NT2/D1 (cell line): ENCODE measurements at regions not wholly inside any gene's neighbourhood (a gene's known extent, or its start where the extent isn't known, plus 50 kb on each side); places are given as distances from the start of the nearest gene placed in this dataset.

Experiments
- DNase-seq: peaks from one replicate; pipeline ENCODE4 v3.0.0-alpha.2; 2011; ENCODE audit warnings: low read depth, low spot score
- H3K27me3 ChIP-seq: 2 replicates; pipeline ENCODE4 v1.6.0; 2011; ENCODE audit warnings: mild to moderate bottlenecking; ENCODE audit not compliant: insufficient read length, insufficient read depth
- H3K36me3 ChIP-seq: 2 replicates; pipeline ENCODE4 v1.6.1; 2011; ENCODE audit warnings: mild to moderate bottlenecking, low read length, mixed read lengths; ENCODE audit not compliant: insufficient read depth, insufficient read length
- H3K4me1 ChIP-seq: 2 replicates; pipeline ENCODE4 v1.5.1; 2011; ENCODE audit not compliant: insufficient read depth, insufficient read length
- H3K4me3 ChIP-seq: 2 replicates; pipeline ENCODE4 v1.5.1; 2011; ENCODE audit warnings: low read depth; ENCODE audit not compliant: insufficient read length
- H3K9ac ChIP-seq: 2 replicates; pipeline ENCODE4 v1.6.0; 2011; ENCODE audit warnings: low read depth; ENCODE audit not compliant: insufficient read length
- H3K9me3 ChIP-seq: 2 replicates; pipeline ENCODE4 v1.5.1; 2011; ENCODE audit warnings: mild to moderate bottlenecking, low read length; ENCODE audit not compliant: insufficient read depth
- SUZ12 ChIP-seq: IDR thresholded peaks from 2 replicates; pipeline ENCODE4 v1.6.1; 2011; ENCODE audit not compliant: insufficient read length, insufficient read depth; ENCODE audit errors: extremely low read depth
- YY1 ChIP-seq: IDR thresholded peaks from 2 replicates; pipeline ENCODE4 v1.6.1; 2011; ENCODE audit not compliant: insufficient read length, insufficient read depth
- ZNF274 ChIP-seq: IDR thresholded peaks from 2 replicates; pipeline ENCODE4 v1.6.1; 2011; ENCODE audit warnings: mild to moderate bottlenecking, low read depth, low read length

DNA sequence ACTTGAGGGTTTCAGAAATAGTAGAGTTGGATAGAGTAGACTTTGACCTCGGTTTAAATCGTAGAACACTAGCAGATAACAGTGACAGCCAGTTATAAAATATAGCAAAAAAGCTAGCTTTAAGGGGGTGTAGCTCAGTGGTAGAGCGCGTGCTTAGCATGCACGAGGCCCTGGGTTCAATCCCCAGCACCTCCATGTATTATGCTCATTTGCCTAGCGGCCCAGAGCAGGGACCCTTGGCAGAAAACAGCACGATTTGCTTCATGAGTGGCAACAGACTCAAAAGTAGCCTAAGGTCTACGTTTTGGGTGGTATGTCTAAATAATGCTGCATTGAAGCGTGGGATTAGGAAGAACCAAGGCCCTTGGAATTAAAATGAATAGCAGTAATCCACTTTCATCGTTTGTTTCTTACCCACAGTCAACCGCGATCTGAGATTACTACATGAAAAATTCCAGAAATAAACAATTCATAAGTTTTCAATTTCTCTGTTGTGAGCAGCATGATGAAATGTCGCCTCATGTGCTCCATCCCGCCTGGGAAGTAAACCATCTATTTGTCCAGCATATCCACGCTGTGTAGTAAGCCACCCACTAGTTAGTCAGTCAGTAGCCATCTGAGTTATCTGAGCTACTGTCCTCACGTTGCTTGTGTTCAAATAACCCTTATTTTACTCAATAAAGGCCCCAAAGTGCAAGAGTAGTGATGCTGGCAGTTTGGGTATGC lies 184.9 kb downstream of the GPX5 start:
- Histone ChIP-seq H3K36me3 (no peaks in the 10 kb centered on the region), H3K27me3 (no peaks in the 10 kb centered on the region), H3K4me1 (no peaks in the 10 kb centered on the region), H3K9me3 (peaks cover 17% of the 10 kb centered on the region; the same call in 1 of the 2 replicates), H3K4me3 (peak overlapping the region; percentile 49), H3K9ac (peak overlapping the region; percentile 54)
- no peak for DNase-seq
- TF ChIP-seq YY1, result no peak
- no peak for TF ChIP-seq SUZ12
- no peak for TF ChIP-seq ZNF274

- Histone ChIP-seq H3K4me3 (no peak overlapping the region), H3K9ac (no peak overlapping the region), H3K27me3 (no peaks in the 10 kb centered on the region), H3K9me3 (peaks cover 17% of the 10 kb centered on the region; the same call in 1 of the 2 replicates), H3K4me1 (no peaks in the 10 kb centered on the region), H3K36me3 (no peaks in the 10 kb centered on the region)
- no peak for TF ChIP-seq SUZ12
- DNase-seq, result no peak
Measured at GRCh38 chr6:28711325-28711724, 185.6 kb downstream of the GPX5 start.

DNA sequence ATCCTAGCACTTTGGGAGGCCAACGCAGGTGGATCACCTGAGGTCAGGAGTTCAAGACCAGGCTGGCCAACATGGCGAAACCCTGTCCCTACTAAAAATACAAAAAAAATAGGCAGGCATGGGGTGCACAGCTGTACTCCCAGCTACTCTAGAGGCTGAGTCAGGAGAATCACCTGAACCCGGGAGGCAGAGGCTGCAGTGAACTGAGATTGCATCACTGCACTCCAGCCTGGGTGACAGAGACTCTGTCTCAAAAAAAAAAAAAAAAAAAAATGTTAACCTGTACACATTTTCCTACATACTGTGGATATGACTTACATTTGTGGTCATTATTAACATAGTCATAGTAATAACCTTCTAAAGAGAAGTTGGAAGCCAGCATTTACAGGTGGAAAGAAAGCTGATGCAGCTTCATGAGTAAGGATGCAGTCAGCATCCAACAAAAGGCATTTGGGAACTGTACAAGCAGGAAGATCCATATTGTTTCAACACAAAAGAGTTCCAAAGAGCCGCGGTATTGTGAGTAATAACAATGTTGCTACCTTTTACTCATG lies 186.2 kb downstream of the GPX5 start:
- no peak for DNase-seq
- no peaks in the 10 kb centered on the region for H3K4me1 ChIP-seq
- H3K36me3 ChIP-seq, result no peaks in the 10 kb centered on the region
- H3K9ac ChIP-seq, result no peak overlapping the region
- H3K4me3 ChIP-seq, result no peak overlapping the region
- peaks cover 17% of the 10 kb centered on the region; the same call in 1 of the 2 replicates for H3K9me3 ChIP-seq
- no peaks in the 10 kb centered on the region for H3K27me3 ChIP-seq
- TF ChIP-seq YY1 (no peak), SUZ12 (no peak), ZNF274 (no peak)

GRCh38 chr6:28712982-28713381 lies 187.3 kb downstream of the GPX5 start:
- Histone ChIP-seq H3K9ac (no peak overlapping the region), H3K36me3 (no peaks in the 10 kb centered on the region), H3K9me3 (0 out of 2 replicates have a peak, but pooled peaks cover 6% of the 10 kb centered on the region), H3K4me1 (no peaks in the 10 kb centered on the region), H3K27me3 (no peaks in the 10 kb centered on the region), H3K4me3 (no peak overlapping the region)
- no peak for TF ChIP-seq ZNF274
- TF ChIP-seq YY1, result no peak
- TF ChIP-seq SUZ12, result no peak
- no peak for DNase-seq

DNA sequence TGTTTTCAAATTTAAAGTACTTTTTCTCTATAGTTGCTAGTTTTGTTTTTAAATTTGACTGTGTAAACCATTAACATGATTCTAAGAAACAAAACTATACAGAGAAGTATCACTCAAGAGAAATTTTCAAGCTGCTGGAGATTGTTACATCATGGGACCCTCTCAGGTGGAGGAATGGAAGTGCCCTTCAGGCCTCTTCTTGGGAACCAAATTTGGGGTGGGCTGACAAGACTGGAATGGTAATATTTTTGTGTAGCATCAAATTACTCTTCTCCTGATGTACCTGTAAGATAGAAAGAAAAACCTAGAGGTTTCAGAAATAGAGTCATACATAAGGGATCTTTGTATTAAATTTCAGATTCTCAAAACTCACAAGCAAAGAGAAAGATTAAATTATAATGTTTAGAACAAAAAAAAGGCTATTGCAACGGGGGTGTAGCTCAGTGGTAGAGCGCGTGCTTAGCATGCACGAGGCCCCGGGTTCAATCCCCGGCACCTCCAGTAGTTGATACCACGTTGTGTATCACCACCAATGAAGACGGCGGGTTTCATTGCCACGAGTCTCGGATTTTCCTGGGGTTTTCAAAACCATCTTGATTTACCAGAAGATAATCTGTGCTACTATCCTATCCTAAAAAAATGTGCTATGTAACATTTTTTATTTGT lies 193.7 kb downstream of the GPX5 start:
- Histone ChIP-seq H3K9ac (no peak overlapping the region), H3K4me1 (no peaks in the 10 kb centered on the region), H3K4me3 (no peak overlapping the region), H3K9me3 (no peaks in the 10 kb centered on the region), H3K36me3 (no peaks in the 10 kb centered on the region), H3K27me3 (no peaks in the 10 kb centered on the region)
- TF ChIP-seq YY1 (no peak), SUZ12 (no peak), ZNF274 (no peak)
- no peak for DNase-seq

- H3K4me1 ChIP-seq, result no peaks in the 10 kb centered on the region
- DNase-seq, result no peak
- H3K9ac ChIP-seq, result no peak overlapping the region
- H3K36me3 ChIP-seq, result no peaks in the 10 kb centered on the region
- TF ChIP-seq SUZ12, result no peak
- no peak for TF ChIP-seq ZNF274
- H3K9me3 ChIP-seq, result no peaks in the 10 kb centered on the region
- H3K4me3 ChIP-seq, result no peak overlapping the region
- H3K27me3 ChIP-seq, result no peaks in the 10 kb centered on the region
Measured at GRCh38 chr6:28720357-28721231, 194.9 kb downstream of the GPX5 start.
